ENCODE measurements at regions not wholly inside any gene's neighbourhood (a gene's known extent, or its start where the extent isn't known, plus 50 kb on each side); places are given as distances from the start of the nearest gene placed in this dataset.

- H3K4me1 ChIP-seq (ENCODE audit: low read length) = no peaks in the 10 kb centered on the region
- H2AFZ ChIP-seq (ENCODE audit: low read depth, low read length) = no peak overlapping the region
- H4K20me1 ChIP-seq (ENCODE audit: insufficient read depth, low read length) = no peaks in the 10 kb centered on the region
- H3K9ac ChIP-seq (ENCODE audit: low read length) = no peak overlapping the region
- H3K9me3 ChIP-seq (ENCODE audit: insufficient read depth, low read length) = no peaks in the 10 kb centered on the region
- H3K4me3 ChIP-seq (ENCODE audit: low read length) = no peak overlapping the region
- no peak overlapping the region for H3K4me2 ChIP-seq (ENCODE audit: low read length)
- TF ChIP-seq EZH2phosphoT487 (IDR thresholded peaks at IDR 0.05; ENCODE audit: low read depth) (no peak), CTCF (IDR thresholded peaks at IDR 0.05; ENCODE audit: low read depth, low read length) (no peak)
- H3K27ac ChIP-seq (ENCODE audit: low read length) = no peak overlapping the region
- H3K79me2 ChIP-seq (ENCODE audit: low read length) = no peaks in the 10 kb centered on the region
- no peaks in the 10 kb centered on the region for H3K27me3 ChIP-seq (ENCODE audit: low read depth, low read length)
- H3K36me3 ChIP-seq (replicated peaks; ENCODE audit: low read depth, low read length) = no peaks in the 10 kb centered on the region
Measured at GRCh38 chr21:30104241-30104640, 62.4 kb downstream of the CLDN17 start.

- Histone ChIP-seq H3K36me3 (replicated peaks; ENCODE audit: low read depth, low read length) (no peaks in the 10 kb centered on the region), H3K27me3 (ENCODE audit: low read depth, low read length) (no peaks in the 10 kb centered on the region), H3K4me2 (ENCODE audit: low read length) (no peak overlapping the region), H3K9ac (ENCODE audit: low read length) (no peak overlapping the region), H3K9me3 (ENCODE audit: insufficient read depth, low read length) (no peaks in the 10 kb centered on the region), H3K27ac (ENCODE audit: low read length) (no peak overlapping the region), H3K79me2 (ENCODE audit: low read length) (no peaks in the 10 kb centered on the region), H3K4me3 (ENCODE audit: low read length) (no peak overlapping the region), H4K20me1 (ENCODE audit: insufficient read depth, low read length) (no peaks in the 10 kb centered on the region), H2AFZ (ENCODE audit: low read depth, low read length) (no peak overlapping the region), H3K4me1 (ENCODE audit: low read length) (no peaks in the 10 kb centered on the region)
- TF ChIP-seq CTCF (IDR thresholded peaks at IDR 0.05; ENCODE audit: low read depth, low read length) (no peak), EZH2phosphoT487 (IDR thresholded peaks at IDR 0.05; ENCODE audit: low read depth) (no peak)
Measured at GRCh38 chr21:30102871-30103270, 63.7 kb downstream of the CLDN17 start.

- H3K9me3 ChIP-seq (ENCODE audit: insufficient read depth, low read length) = no peaks in the 10 kb centered on the region
- H3K27ac ChIP-seq (ENCODE audit: low read length) = no peak overlapping the region
- no peak overlapping the region for H3K9ac ChIP-seq (ENCODE audit: low read length)
- H2AFZ ChIP-seq (ENCODE audit: low read depth, low read length) = no peak overlapping the region
- no peaks in the 10 kb centered on the region for H4K20me1 ChIP-seq (ENCODE audit: insufficient read depth, low read length)
- no peak for TF ChIP-seq CTCF (IDR thresholded peaks at IDR 0.05; ENCODE audit: low read depth, low read length)
- TF ChIP-seq EZH2phosphoT487 (IDR thresholded peaks at IDR 0.05; ENCODE audit: low read depth) = no peak
- no peaks in the 10 kb centered on the region for H3K79me2 ChIP-seq (ENCODE audit: low read length)
- no peak overlapping the region for H3K4me3 ChIP-seq (ENCODE audit: low read length)
- no peaks in the 10 kb centered on the region for H3K27me3 ChIP-seq (ENCODE audit: low read depth, low read length)
- H3K36me3 ChIP-seq (replicated peaks; ENCODE audit: low read depth, low read length) = no peaks in the 10 kb centered on the region
- no peaks in the 10 kb centered on the region for H3K4me1 ChIP-seq (ENCODE audit: low read length)
- no peak overlapping the region for H3K4me2 ChIP-seq (ENCODE audit: low read length)
Measured at GRCh38 chr21:30101967-30102366, 64.6 kb downstream of the CLDN17 start.

GRCh38 chr21:30097791-30098190 is 68.8 kb downstream of the CLDN17 start:
- Histone ChIP-seq H4K20me1 (ENCODE audit: insufficient read depth, low read length) (no peaks in the 10 kb centered on the region), H3K36me3 (replicated peaks; ENCODE audit: low read depth, low read length) (no peaks in the 10 kb centered on the region), H3K4me2 (ENCODE audit: low read length) (no peak overlapping the region), H3K27me3 (ENCODE audit: low read depth, low read length) (no peaks in the 10 kb centered on the region), H3K4me3 (ENCODE audit: low read length) (no peak overlapping the region), H2AFZ (ENCODE audit: low read depth, low read length) (no peak overlapping the region), H3K4me1 (ENCODE audit: low read length) (no peaks in the 10 kb centered on the region), H3K9ac (ENCODE audit: low read length) (no peak overlapping the region), H3K79me2 (ENCODE audit: low read length) (no peaks in the 10 kb centered on the region), H3K9me3 (ENCODE audit: insufficient read depth, low read length) (no peaks in the 10 kb centered on the region), H3K27ac (ENCODE audit: low read length) (no peak overlapping the region)
- TF ChIP-seq EZH2phosphoT487 (IDR thresholded peaks at IDR 0.05; ENCODE audit: low read depth) = no peak
- TF ChIP-seq CTCF (IDR thresholded peaks at IDR 0.05; ENCODE audit: low read depth, low read length) = no peak

Data from OCI-LY3 (cell line).